IMR-90 (cell line): ENCODE measurements at regions not wholly inside any gene's neighbourhood (a gene's known extent, or its start where the extent isn't known, plus 50 kb on each side); places are given as distances from the start of the nearest gene placed in this dataset.

Source experiments
- CEBPB ChIP-seq: IDR thresholded peaks from 2 replicates; pipeline ENCODE4 v1.6.1; 2012; ENCODE audit warnings: low read depth, low read length, improper control_type of control experiment
- CHD1 ChIP-seq: IDR thresholded peaks from 2 replicates; pipeline ENCODE4 v1.6.1; 2012; ENCODE audit warnings: low read depth, low read length, improper control_type of control experiment
- FOS ChIP-seq: fragments of 150-350 bp; IDR thresholded peaks from 2 replicates; pipeline ENCODE4 v1.6.1; 2016; ENCODE audit warnings: low read depth, low read length
- MAFK ChIP-seq: IDR thresholded peaks from 2 replicates; pipeline ENCODE4 v1.6.1; 2012; ENCODE audit warnings: low read depth, low read length, improper control_type of control experiment
- POLR2A ChIP-seq: IDR thresholded peaks from 2 replicates; pipeline ENCODE4 v1.6.1; 2012; ENCODE audit warnings: mild to moderate bottlenecking, low read depth, low read length
- SMC3 ChIP-seq: fragments of 150-350 bp; IDR thresholded peaks from 2 replicates; pipeline ENCODE4 v1.6.1; 2016; ENCODE audit warnings: low read depth, mild to moderate bottlenecking, antibody characterized with exemption, low read length, moderate library complexity
- TF ChIP-seq, protein P1 (sequence below): conservative IDR thresholded peaks from 2 replicates; pipeline ENCODE4 v1.5.1; 2012; ENCODE audit warnings: mild to moderate bottlenecking, low read depth, low read length, improper control_type of control experiment
- TF ChIP-seq, protein P2 (sequence below): fragments of 150-350 bp; IDR thresholded peaks from 2 replicates; pipeline ENCODE4 v1.6.1; 2016; ENCODE audit warnings: low read depth, mild to moderate bottlenecking, low read length, moderate library complexity, borderline replicate concordance
- TF ChIP-seq, protein P3 (sequence below): fragments of 150-350 bp; IDR thresholded peaks from 2 replicates; pipeline ENCODE4 v1.6.1; 2017; ENCODE audit warnings: mild to moderate bottlenecking, antibody characterized with exemption, low read length, low read depth

DNA sequence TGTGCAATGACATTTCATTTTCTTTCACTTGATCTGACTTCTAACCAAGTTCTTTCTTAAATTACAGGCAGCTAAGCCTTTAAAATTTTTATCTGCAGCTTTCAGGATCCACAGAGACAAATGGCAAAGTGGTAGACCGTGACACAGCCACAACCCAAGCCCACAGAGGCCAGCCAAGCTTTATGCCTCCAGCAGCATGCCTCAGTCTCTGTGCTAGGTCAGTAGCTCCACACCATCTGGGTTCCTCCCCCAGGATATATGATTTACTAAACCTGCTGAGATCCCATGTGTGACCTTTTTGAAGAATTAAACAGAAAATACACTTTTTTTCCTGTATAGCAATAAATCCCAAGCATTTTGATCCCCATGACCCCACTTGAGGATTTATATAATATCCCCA lies 290.4 kb upstream of the CAND1 start:
- TF ChIP-seq, protein P1, sequence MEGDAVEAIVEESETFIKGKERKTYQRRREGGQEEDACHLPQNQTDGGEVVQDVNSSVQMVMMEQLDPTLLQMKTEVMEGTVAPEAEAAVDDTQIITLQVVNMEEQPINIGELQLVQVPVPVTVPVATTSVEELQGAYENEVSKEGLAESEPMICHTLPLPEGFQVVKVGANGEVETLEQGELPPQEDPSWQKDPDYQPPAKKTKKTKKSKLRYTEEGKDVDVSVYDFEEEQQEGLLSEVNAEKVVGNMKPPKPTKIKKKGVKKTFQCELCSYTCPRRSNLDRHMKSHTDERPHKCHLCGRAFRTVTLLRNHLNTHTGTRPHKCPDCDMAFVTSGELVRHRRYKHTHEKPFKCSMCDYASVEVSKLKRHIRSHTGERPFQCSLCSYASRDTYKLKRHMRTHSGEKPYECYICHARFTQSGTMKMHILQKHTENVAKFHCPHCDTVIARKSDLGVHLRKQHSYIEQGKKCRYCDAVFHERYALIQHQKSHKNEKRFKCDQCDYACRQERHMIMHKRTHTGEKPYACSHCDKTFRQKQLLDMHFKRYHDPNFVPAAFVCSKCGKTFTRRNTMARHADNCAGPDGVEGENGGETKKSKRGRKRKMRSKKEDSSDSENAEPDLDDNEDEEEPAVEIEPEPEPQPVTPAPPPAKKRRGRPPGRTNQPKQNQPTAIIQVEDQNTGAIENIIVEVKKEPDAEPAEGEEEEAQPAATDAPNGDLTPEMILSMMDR: no peak
- TF ChIP-seq CEBPB (no peak), POLR2A (no peak), MAFK (no peak), SMC3 (no peak), CHD1 (no peak), FOS (no peak)
- TF ChIP-seq, protein P2, sequence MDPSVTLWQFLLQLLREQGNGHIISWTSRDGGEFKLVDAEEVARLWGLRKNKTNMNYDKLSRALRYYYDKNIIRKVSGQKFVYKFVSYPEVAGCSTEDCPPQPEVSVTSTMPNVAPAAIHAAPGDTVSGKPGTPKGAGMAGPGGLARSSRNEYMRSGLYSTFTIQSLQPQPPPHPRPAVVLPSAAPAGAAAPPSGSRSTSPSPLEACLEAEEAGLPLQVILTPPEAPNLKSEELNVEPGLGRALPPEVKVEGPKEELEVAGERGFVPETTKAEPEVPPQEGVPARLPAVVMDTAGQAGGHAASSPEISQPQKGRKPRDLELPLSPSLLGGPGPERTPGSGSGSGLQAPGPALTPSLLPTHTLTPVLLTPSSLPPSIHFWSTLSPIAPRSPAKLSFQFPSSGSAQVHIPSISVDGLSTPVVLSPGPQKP: no peak
- TF ChIP-seq, protein P3, sequence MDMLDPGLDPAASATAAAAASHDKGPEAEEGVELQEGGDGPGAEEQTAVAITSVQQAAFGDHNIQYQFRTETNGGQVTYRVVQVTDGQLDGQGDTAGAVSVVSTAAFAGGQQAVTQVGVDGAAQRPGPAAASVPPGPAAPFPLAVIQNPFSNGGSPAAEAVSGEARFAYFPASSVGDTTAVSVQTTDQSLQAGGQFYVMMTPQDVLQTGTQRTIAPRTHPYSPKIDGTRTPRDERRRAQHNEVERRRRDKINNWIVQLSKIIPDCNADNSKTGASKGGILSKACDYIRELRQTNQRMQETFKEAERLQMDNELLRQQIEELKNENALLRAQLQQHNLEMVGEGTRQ: no peak
